Large intestine (tissue), 3 donors: ENCODE measurements at regions not wholly inside any gene's neighbourhood (a gene's known extent, or its start where the extent isn't known, plus 50 kb on each side); places are given as distances from the start of the nearest gene placed in this dataset.

Experiments
- DNase-seq, 2 donors: peaks; one replicate each; pipeline versions ENCODE4 v3.0.0 to v3.0.0-alpha.2; 2013
- H3K27ac ChIP-seq: one replicate; pipeline ENCODE4 v1.5.1; 2013; ENCODE audit warnings: low read length
- H3K27me3 ChIP-seq: 2 replicates; pipeline ENCODE4 v1.6.1; 2013; ENCODE audit warnings: low read length; ENCODE audit not compliant: control insufficient read depth, insufficient read depth
- H3K36me3 ChIP-seq: 2 replicates; pipeline ENCODE4 v1.6.1; 2013; ENCODE audit warnings: low read length; ENCODE audit not compliant: control insufficient read depth, insufficient read depth
- H3K4me1 ChIP-seq: one replicate; pipeline ENCODE4 v1.6.1; 2013; ENCODE audit warnings: low read length; ENCODE audit not compliant: control insufficient read depth, insufficient read depth
- H3K4me3 ChIP-seq: one replicate; pipeline ENCODE4 v1.5.1; 2013; ENCODE audit warnings: low read length
- H3K9me3 ChIP-seq: one replicate; pipeline ENCODE4 v1.6.1; 2013; ENCODE audit warnings: mild to moderate bottlenecking, low read depth, low read length, moderate library complexity; ENCODE audit not compliant: control insufficient read depth
- WGBS: methylation state at CpG from one replicate; pipeline ENCODE4 v1.1.5; 2013; ENCODE audit warnings: low lambda C conversion rate; ENCODE audit not compliant: insufficient coverage; 5-methylcytosine and 5-hydroxymethylcytosine counted together

DNA sequence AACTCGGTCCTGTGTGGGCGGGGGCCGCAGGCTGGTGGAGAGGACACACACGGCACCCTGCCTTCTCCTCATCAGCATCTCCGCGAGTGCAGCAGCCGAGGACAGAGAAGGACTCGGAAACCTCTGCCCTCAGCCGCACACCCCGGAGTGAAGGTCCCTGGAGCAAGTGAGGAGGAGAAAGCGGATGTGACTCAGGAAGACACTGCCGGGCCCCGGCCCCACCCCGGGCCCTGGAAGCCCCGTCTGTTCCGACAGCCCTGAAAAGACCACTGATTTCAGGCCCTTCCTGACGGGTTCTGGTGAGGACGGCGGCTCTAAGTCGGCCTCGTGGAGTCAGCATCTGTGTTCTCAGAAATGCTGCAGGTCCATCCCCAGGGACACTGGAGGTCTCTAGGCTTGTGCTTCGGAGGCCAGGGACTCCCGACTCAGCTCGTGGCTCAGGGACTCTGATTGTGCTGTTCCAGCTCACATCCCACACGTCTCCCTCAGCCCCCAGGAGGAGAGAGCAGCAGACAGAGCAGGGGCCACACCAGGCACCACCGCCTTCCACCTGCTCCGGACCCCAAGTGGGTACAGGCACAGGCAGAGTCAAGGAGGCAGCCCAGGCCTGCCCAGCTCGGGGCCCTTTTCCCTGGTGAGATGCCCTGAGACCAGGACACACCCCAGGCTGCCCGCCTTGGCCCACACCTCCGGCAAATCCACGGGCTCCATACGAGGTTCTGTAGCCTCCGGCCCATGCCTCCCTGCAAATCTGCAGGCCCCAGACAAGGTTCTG lies 134.5 kb upstream of the NKX1-1 start:
- WGBS, result no CpG with 5 or more reads among the region's 33 CpGs
- no peak for DNase-seq
- H3K27me3 ChIP-seq, result no peaks in the 10 kb centered on the region
- no peaks in the 10 kb centered on the region for H3K9me3 ChIP-seq
- peaks cover 8% of the 10 kb centered on the region for H3K4me1 ChIP-seq
- no peak overlapping the region for H3K4me3 ChIP-seq
- H3K27ac ChIP-seq, result no peak overlapping the region
- H3K36me3 ChIP-seq, result no peaks in the 10 kb centered on the region

DNA sequence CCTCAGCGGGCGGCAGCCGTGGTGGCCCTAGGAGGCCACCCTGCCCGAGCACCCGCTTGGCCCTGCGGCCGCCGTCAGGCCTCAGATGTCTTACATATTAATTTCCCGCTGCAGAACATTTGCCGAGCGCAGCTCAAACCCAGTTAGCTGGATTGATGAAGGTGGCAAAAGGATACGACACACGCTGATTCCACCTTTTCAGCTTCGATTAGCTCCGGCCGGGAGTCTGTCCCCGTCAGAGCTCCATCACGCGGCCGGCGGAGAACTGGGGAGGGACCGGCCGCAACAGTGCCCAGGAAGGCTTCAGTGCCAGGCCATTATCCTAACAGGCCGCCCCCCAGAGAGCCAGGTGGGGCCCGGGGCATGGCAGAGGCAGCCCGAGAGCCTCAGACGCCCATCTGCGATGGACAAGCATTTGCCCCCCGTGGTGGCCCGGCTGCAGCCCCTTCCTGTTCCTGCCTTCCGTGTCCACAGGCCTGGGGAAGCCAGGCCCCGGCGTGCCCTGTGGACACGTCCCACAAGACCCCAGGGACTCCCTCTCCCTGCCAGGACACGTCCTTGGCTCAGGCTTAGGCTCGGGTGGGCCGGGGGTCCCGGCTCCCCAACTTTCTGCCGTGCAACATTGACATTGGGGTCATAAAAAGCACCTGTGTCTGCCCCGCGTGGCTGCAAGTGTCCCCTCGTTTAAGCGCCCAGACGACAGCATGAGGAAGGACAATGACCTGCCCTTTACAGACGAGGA lies 133.8 kb upstream of the NKX1-1 start:
- Histone ChIP-seq H3K27ac (no peak overlapping the region), H3K4me3 (no peak overlapping the region), H3K4me1 (peaks cover 8% of the 10 kb centered on the region), H3K9me3 (no peaks in the 10 kb centered on the region), H3K36me3 (no peaks in the 10 kb centered on the region), H3K27me3 (no peaks in the 10 kb centered on the region)
- WGBS, result no CpG with 5 or more reads among the region's 45 CpGs
- DNase-seq, result no peak

GRCh38 chr4:1538941-1539772 lies 132.9 kb upstream of the NKX1-1 start:
- DNase-seq, result no peak
- Histone ChIP-seq H3K36me3 (no peaks in the 10 kb centered on the region), H3K9me3 (no peaks in the 10 kb centered on the region), H3K4me1 (peaks cover 4% of the 10 kb centered on the region), H3K4me3 (no peak overlapping the region), H3K27ac (no peak overlapping the region), H3K27me3 (no peaks in the 10 kb centered on the region)
- WGBS, result 100% methylated on average over 2 of the region's 23 CpGs

- Histone ChIP-seq H3K27me3 (no peaks in the 10 kb centered on the region), H3K4me1 (peaks cover 4% of the 10 kb centered on the region), H3K27ac (no peak overlapping the region), H3K9me3 (peaks cover 2% of the 10 kb centered on the region), H3K4me3 (no peak overlapping the region), H3K36me3 (no peaks in the 10 kb centered on the region)
- no peak for DNase-seq
- no CpG with 5 or more reads among the region's 9 CpGs for WGBS
Observed at GRCh38 chr4:1538096-1538410, 131.8 kb upstream of the NKX1-1 start.

DNA sequence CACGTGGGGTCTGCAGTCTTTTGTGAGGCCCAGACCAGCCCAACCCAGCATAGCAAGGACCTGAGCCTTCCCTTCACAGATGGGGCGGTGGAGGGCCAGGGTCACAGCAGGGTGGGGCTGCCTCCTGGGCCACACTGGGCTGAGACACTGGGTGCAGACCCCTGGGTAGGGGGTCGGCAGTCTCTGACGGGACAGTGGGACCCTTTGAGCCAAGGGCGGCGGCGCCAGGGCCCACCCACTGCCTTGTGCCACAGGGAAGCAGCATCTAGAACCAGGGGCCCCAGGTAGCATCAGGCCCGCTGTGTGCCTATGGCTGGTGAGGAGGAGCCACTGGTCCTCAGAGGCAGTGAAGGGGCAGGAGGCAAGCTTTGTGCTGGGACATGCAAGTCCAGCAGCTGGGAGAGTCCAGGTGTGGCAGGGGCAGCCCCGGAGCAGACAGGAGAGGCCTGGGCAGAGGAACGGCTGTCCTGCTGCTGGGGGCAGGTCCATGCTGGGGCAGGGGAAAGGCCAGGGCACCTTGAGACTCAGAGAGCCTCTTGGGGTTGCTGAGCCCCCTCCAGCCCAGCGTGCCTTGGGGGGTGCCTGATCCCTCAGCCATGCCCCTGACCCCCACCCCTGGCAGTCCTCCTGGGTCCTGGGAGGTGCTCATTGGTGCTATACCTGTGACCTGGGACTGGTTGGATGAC lies 131.3 kb upstream of the NKX1-1 start:
- H3K27me3 ChIP-seq, result no peaks in the 10 kb centered on the region
- H3K9me3 ChIP-seq, result peaks cover 4% of the 10 kb centered on the region
- DNase-seq, result no peak
- H3K4me1 ChIP-seq, result peaks cover 4% of the 10 kb centered on the region
- no peak overlapping the region for H3K27ac ChIP-seq
- H3K4me3 ChIP-seq, result no peak overlapping the region
- H3K36me3 ChIP-seq, result no peaks in the 10 kb centered on the region
- no CpG with 5 or more reads among the region's 11 CpGs for WGBS

GRCh38 chr4:1536579-1537409 lies 130.6 kb upstream of the NKX1-1 start:
- no CpG with 5 or more reads among the region's 42 CpGs for WGBS
- Histone ChIP-seq H3K27me3 (no peaks in the 10 kb centered on the region), H3K27ac (no peak overlapping the region), H3K4me1 (peaks cover 9% of the 10 kb centered on the region), H3K4me3 (no peak overlapping the region), H3K9me3 (peaks cover 4% of the 10 kb centered on the region), H3K36me3 (no peaks in the 10 kb centered on the region)
- DNase-seq, result no peak

GRCh38 chr4:1535926-1536578 lies 129.8 kb upstream of the NKX1-1 start:
- Histone ChIP-seq H3K27me3 (no peaks in the 10 kb centered on the region), H3K9me3 (peaks cover 4% of the 10 kb centered on the region), H3K4me3 (no peak overlapping the region), H3K36me3 (no peaks in the 10 kb centered on the region), H3K27ac (no peak overlapping the region), H3K4me1 (peaks cover 15% of the 10 kb centered on the region)
- no peak for DNase-seq
- WGBS, result no CpG with 5 or more reads among the region's 31 CpGs

DNA sequence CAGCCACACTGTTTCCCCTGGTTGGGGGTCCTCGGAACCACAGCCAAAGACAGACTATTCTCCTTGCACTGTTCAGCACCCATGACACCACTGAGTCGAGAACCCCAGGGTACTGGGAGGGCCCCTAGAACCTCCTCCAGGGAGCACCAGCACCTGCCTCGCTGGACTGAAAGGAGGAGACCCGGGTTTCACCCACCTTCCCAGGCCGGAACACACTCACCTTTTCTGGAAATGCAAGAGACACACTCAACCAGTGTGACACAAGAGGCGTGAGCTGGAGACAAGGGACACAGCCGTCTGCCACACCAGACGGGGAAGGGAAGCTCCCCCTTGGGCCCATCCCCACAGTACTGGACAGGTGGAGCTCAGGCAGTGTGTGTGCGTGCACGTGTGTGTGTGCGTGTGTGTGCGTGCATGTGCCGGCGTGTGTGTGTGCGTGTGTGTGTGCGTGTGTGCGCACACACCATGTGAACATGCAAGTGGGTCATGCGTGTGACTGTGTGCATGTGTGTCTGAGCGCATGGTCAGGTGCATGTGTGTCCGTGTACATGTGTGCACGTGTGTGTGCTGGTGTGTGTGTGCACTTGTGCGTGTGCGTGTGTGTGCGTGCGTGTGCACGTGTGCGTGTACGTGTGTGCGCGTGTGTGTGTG lies 128.8 kb upstream of the NKX1-1 start:
- no peak for DNase-seq
- WGBS, result no CpG with 5 or more reads among the region's 30 CpGs
- H3K9me3 ChIP-seq, result peaks cover 4% of the 10 kb centered on the region

More for the DNA sequence above, 128.8 kb upstream of the NKX1-1 start:
- Histone ChIP-seq H3K27ac (no peak overlapping the region), H3K4me1 (peaks cover 15% of the 10 kb centered on the region), H3K4me3 (no peak overlapping the region), H3K36me3 (no peaks in the 10 kb centered on the region), H3K27me3 (peaks cover 4% of the 10 kb centered on the region)
